AG08396 (cell line): ENCODE measurements at regions not wholly inside any gene's neighbourhood (a gene's known extent, or its start where the extent isn't known, plus 50 kb on each side); places are given as distances from the start of the nearest gene placed in this dataset.

Source experiments
- DNase-seq: peaks from one replicate; pipeline ENCODE4 v3.0.0; 2012; ENCODE audit warnings: low spot score, mixed read lengths

GRCh38 chrX:139113708-139114107, 402.2 kb upstream of the FGF13 start:
- no peak for DNase-seq

GRCh38 chrX:139112432-139112831, 400.9 kb upstream of the FGF13 start:
- DNase-seq = no peak

- no peak for DNase-seq
Observed at GRCh38 chrX:139106069-139106468, 394.6 kb upstream of the FGF13 start.

GRCh38 chrX:139094671-139095592, 383.4 kb upstream of the FGF13 start:
- DNase-seq = no peak

GRCh38 chrX:139093201-139093600, 381.7 kb upstream of the FGF13 start:
- DNase-seq = no peak

GRCh38 chrX:139091878-139092277, 380.4 kb upstream of the FGF13 start:
- no peak for DNase-seq

GRCh38 chrX:139091066-139091465, 379.5 kb upstream of the FGF13 start:
- DNase-seq = no peak

- DNase-seq = no peak
Observed at GRCh38 chrX:139086246-139086645, 374.7 kb upstream of the FGF13 start.

GRCh38 chrX:139085404-139085803, 373.9 kb upstream of the FGF13 start:
- DNase-seq = no peak

- no peak for DNase-seq
Observed at GRCh38 chrX:139083191-139083590, 371.7 kb upstream of the FGF13 start.

- no peak for DNase-seq
Observed at GRCh38 chrX:139081965-139082364, 370.4 kb upstream of the FGF13 start.

GRCh38 chrX:139079789-139080188, 368.3 kb upstream of the FGF13 start:
- DNase-seq = no peak

GRCh38 chrX:139078761-139079280, 367.3 kb upstream of the FGF13 start:
- DNase-seq = no peak

GRCh38 chrX:139078342-139078741, 366.8 kb upstream of the FGF13 start:
- no peak for DNase-seq

- DNase-seq = no peak
Observed at GRCh38 chrX:139077281-139078250, 366.0 kb upstream of the FGF13 start.

GRCh38 chrX:139063364-139063763, 351.8 kb upstream of the FGF13 start:
- DNase-seq = no peak

- DNase-seq = no peak
Observed at GRCh38 chrX:139058831-139059495, 347.4 kb upstream of the FGF13 start.

- no peak for DNase-seq
Observed at GRCh38 chrX:139052461-139052860, 340.9 kb upstream of the FGF13 start.

GRCh38 chrX:139049465-139049864, 337.9 kb upstream of the FGF13 start:
- no peak for DNase-seq

GRCh38 chrX:139044680-139045079, 333.2 kb upstream of the FGF13 start:
- no peak for DNase-seq

GRCh38 chrX:139039041-139039440, 327.5 kb upstream of the FGF13 start:
- DNase-seq = no peak

- DNase-seq = no peak
Observed at GRCh38 chrX:139026811-139027210, 315.3 kb upstream of the FGF13 start.
